Body of pancreas (tissue), 4 donors: ENCODE measurements at regions not wholly inside any gene's neighbourhood (a gene's known extent, or its start where the extent isn't known, plus 50 kb on each side); places are given as distances from the start of the nearest gene placed in this dataset.

ENCODE experiments used
- CTCF ChIP-seq, 7 experiments: fragments of 450-650 bp in 4 of 7; fragments of 200-600 bp in 3 of 7; sonication (generic) in 3 of 7; IDR thresholded peaks; one replicate each; pipeline ENCODE4 v1.5.1; 2016 to 2019; ENCODE audit warnings: antibody characterized with exemption in 7 of 7
- POLR2A ChIP-seq, 3 donors: fragments of 450-650 bp; IDR thresholded peaks; one replicate each; pipeline ENCODE4 v1.6.1; 2016; ENCODE audit warnings: antibody characterized with exemption in 3 of 3, mild to moderate bottlenecking in 2 of 3

DNA sequence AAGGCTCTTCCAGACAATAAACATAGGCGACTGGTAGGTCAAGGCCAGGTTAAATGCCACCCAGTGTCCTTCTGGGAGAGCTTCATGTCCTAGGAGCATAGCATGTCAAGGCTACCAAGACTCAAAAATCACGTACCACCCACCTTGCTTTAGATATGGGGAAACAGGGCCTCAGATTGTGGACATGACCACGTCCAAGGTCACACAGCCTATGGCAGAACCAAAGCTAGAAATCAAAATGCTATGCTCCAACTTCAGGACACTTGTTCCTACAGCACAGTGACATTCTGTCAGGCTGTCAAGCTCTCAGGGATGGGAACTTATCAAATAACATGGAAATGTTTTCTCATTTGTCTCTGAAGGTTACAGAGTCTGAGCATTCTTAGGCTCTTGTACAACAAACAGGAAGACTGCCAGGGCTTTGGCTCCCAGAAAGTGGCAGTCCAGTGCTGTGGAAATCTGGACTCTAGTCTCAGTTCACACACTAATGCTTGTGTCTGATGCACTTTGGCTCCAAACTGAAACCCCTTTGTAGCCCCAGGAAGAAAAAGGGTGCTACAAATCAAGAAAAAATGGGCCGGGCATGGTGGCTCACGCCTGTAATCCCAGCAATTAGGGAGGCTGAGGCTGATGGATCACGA lies 170.4 kb upstream of the LPP start:
- TF ChIP-seq CTCF (IDR thresholded peaks at IDR 0.05): no peak
- TF ChIP-seq POLR2A (IDR thresholded peaks at IDR 0.05): no peak
